HFFc6 (cell line): ENCODE measurements at regions not wholly inside any gene's neighbourhood (a gene's known extent, or its start where the extent isn't known, plus 50 kb on each side); places are given as distances from the start of the nearest gene placed in this dataset.

Experiments used
- DNase-seq: peaks from one replicate; pipeline ENCODE4 v3.0.0-alpha.2; 2018
- H3K27ac Mint-ChIP-seq: 2 replicates; pipeline ENCODE4 v1.8.0; 2020; ENCODE audit warnings: mild to moderate bottlenecking, mixed read lengths
- H3K27me3 Mint-ChIP-seq: 2 replicates; pipeline ENCODE4 v1.8.0; 2021; ENCODE audit warnings: mild to moderate bottlenecking, moderate library complexity, mixed read lengths; ENCODE audit not compliant: insufficient read depth
- H3K36me3 Mint-ChIP-seq: 2 replicates; pipeline ENCODE4 v1.8.0; 2021; ENCODE audit warnings: low read depth, mixed read lengths
- H3K4me1 Mint-ChIP-seq: 2 replicates; pipeline ENCODE4 v1.8.0; 2020; ENCODE audit warnings: low read depth, mixed read lengths
- H3K4me3 Mint-ChIP-seq: 2 replicates; pipeline ENCODE4 v1.8.0; 2020; ENCODE audit warnings: mild to moderate bottlenecking, moderate library complexity, mixed read lengths
- H3K9me3 Mint-ChIP-seq: 2 replicates; pipeline ENCODE4 v1.8.0; 2020; ENCODE audit warnings: mild to moderate bottlenecking, mixed read lengths
- TF ChIP-seq, protein P1 (sequence below): fragments of 200-600 bp; sonication (generic); IDR thresholded peaks from 2 replicates; pipeline ENCODE4 v1.5.0; 2021; ENCODE audit warnings: antibody characterized with exemption, mild to moderate bottlenecking

DNA sequence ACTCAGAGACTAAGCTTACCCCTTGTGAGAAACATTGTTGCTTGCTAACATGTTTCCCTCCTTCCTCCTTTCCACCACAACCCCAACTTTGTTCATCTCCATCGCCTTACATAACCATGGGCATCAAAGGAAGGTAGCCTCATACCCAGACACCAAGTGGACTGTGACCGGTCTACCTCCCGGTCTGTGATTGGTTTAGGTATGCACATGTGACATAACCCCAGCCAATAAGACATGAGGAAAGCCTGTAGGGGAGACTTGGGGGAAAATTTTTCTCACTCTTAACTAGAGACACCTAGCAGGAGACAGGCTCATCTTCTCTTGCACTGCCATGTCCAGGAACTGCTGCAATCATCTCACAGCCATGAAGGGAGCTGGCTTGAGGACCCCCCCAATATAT, 120.7 kb downstream of the CDC7 start:
- no peak overlapping the region for H3K27ac Mint-ChIP-seq
- no peak for DNase-seq
- peaks cover 10% of the 10 kb centered on the region for H3K4me1 Mint-ChIP-seq
- H3K4me3 Mint-ChIP-seq, result no peak overlapping the region
- TF ChIP-seq, protein P1, sequence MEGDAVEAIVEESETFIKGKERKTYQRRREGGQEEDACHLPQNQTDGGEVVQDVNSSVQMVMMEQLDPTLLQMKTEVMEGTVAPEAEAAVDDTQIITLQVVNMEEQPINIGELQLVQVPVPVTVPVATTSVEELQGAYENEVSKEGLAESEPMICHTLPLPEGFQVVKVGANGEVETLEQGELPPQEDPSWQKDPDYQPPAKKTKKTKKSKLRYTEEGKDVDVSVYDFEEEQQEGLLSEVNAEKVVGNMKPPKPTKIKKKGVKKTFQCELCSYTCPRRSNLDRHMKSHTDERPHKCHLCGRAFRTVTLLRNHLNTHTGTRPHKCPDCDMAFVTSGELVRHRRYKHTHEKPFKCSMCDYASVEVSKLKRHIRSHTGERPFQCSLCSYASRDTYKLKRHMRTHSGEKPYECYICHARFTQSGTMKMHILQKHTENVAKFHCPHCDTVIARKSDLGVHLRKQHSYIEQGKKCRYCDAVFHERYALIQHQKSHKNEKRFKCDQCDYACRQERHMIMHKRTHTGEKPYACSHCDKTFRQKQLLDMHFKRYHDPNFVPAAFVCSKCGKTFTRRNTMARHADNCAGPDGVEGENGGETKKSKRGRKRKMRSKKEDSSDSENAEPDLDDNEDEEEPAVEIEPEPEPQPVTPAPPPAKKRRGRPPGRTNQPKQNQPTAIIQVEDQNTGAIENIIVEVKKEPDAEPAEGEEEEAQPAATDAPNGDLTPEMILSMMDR, result no peak
- H3K27me3 Mint-ChIP-seq, result peaks cover 1% of the 10 kb centered on the region; the same call in 1 of the 2 replicates
- no peaks in the 10 kb centered on the region for H3K36me3 Mint-ChIP-seq
- no peaks in the 10 kb centered on the region for H3K9me3 Mint-ChIP-seq

GRCh38 chr1:91621907-91622306, 121.3 kb downstream of the CDC7 start:
- TF ChIP-seq, protein P1, result no peak
- H3K4me1 Mint-ChIP-seq, result peaks cover 10% of the 10 kb centered on the region
- H3K27me3 Mint-ChIP-seq, result peaks cover 1% of the 10 kb centered on the region; the same call in 1 of the 2 replicates
- no peaks in the 10 kb centered on the region for H3K9me3 Mint-ChIP-seq
- DNase-seq, result no peak
- no peak overlapping the region for H3K4me3 Mint-ChIP-seq
- no peak overlapping the region for H3K27ac Mint-ChIP-seq
- H3K36me3 Mint-ChIP-seq, result no peaks in the 10 kb centered on the region

DNA sequence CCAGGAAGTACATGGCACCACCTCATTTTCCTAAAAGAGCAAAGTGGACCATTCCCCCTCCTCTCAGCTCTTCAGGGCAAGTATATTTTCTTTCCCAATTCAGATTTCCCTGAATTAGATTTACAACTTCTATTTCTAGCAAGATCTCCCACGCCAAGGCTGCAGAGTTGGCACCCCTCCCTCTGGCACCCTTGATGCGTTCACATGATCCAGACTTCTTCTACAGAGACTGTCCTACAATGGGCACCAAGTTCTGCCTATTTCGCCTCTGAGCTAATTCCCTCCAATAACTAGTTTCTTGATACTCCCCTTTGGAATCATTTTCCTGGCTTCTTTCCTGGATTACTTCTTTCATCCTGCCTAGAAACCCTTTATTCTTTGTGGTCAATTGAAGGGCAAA, 122.0 kb downstream of the CDC7 start:
- Mint-ChIP-seq H3K27me3 (no peaks in the 10 kb centered on the region), H3K9me3 (no peaks in the 10 kb centered on the region), H3K4me3 (no peak overlapping the region), H3K4me1 (peaks cover 10% of the 10 kb centered on the region), H3K36me3 (no peaks in the 10 kb centered on the region), H3K27ac (no peak overlapping the region)
- DNase-seq, result no peak
- TF ChIP-seq, protein P1, result no peak

DNA sequence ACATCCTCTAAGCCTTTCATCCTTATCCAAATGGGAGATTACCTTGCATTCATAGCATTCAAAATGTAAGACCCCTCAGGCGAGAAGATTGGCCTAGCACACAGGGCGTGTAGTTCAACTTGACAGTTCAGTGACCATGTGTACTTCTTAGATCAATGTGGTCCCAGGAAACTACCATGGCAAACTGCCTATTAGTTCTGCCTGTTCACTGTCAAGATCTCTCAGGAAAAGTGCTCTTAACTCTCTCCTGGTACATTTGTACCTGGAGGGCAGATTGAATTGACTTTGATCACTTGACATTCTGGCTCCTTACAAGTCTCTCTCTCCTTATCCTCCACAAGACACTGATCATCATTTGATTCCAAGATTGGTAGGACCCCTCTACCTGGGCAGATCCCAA, 122.4 kb downstream of the CDC7 start:
- no peak for DNase-seq
- Mint-ChIP-seq H3K27me3 (no peaks in the 10 kb centered on the region), H3K4me1 (peaks cover 10% of the 10 kb centered on the region), H3K9me3 (no peaks in the 10 kb centered on the region), H3K36me3 (no peaks in the 10 kb centered on the region), H3K27ac (no peak overlapping the region), H3K4me3 (no peak overlapping the region)
- TF ChIP-seq, protein P1, result no peak

GRCh38 chr1:91624331-91624730, 123.7 kb downstream of the CDC7 start:
- Mint-ChIP-seq H3K36me3 (no peaks in the 10 kb centered on the region), H3K4me3 (no peak overlapping the region), H3K27ac (no peak overlapping the region), H3K9me3 (no peaks in the 10 kb centered on the region), H3K4me1 (peaks cover 10% of the 10 kb centered on the region), H3K27me3 (no peaks in the 10 kb centered on the region)
- TF ChIP-seq, protein P1, result no peak
- DNase-seq, result no peak
